Left ventricle myocardium inferior (tissue), 1 donor: ENCODE measurements at regions not wholly inside any gene's neighbourhood (a gene's known extent, or its start where the extent isn't known, plus 50 kb on each side); places are given as distances from the start of the nearest gene placed in this dataset.
"Not testable (repeated sequence)": the region's sequence is repeated elsewhere in the genome, so short reads cannot be mapped to it uniquely, and the experiment has no call there.

Experiments
- DNase-seq: peaks from one replicate; pipeline ENCODE4 v3.0.0-alpha.2; 2020
- H3K27ac ChIP-seq: fragments of 200-600 bp; replicated peaks from 2 replicates; pipeline ENCODE4 v1.8.0; 2021
- H3K27me3 ChIP-seq: fragments of 200-600 bp; 2 replicates; pipeline ENCODE4 v1.8.0; 2021; ENCODE audit warnings: low read depth
- H3K36me3 ChIP-seq: fragments of 200-600 bp; 2 replicates; pipeline ENCODE4 v1.8.0; 2021
- H3K4me1 ChIP-seq: fragments of 200-600 bp; 2 replicates; pipeline ENCODE4 v1.8.0; 2021
- H3K4me3 ChIP-seq: fragments of 200-600 bp; 2 replicates; pipeline ENCODE4 v1.8.0; 2021; ENCODE audit warnings: mild to moderate bottlenecking, moderate library complexity
- H3K9me3 ChIP-seq: fragments of 200-600 bp; replicated peaks from 2 replicates; pipeline ENCODE4 v1.8.0; 2021
- intact Hi-C: fragments of 100-400 bp; cut with micrococcal nuclease; formaldehyde crosslinking; loops from one replicate; pipeline ENCODE4 v1.11.0; 2022
- TF ChIP-seq, protein P1 (sequence below): fragments of 200-600 bp; IDR thresholded peaks from 2 replicates; pipeline ENCODE4 v1.8.0; 2021; ENCODE audit warnings: antibody characterized with exemption, mild to moderate bottlenecking, borderline replicate concordance
- donor health status: DM: no; HTN: yes; CAD: no; lungs with severe emphysema.

- H3K27me3 ChIP-seq: no peaks in the 10 kb centered on the region
- no peaks in the 10 kb centered on the region for H3K36me3 ChIP-seq
- TF ChIP-seq, protein P1, sequence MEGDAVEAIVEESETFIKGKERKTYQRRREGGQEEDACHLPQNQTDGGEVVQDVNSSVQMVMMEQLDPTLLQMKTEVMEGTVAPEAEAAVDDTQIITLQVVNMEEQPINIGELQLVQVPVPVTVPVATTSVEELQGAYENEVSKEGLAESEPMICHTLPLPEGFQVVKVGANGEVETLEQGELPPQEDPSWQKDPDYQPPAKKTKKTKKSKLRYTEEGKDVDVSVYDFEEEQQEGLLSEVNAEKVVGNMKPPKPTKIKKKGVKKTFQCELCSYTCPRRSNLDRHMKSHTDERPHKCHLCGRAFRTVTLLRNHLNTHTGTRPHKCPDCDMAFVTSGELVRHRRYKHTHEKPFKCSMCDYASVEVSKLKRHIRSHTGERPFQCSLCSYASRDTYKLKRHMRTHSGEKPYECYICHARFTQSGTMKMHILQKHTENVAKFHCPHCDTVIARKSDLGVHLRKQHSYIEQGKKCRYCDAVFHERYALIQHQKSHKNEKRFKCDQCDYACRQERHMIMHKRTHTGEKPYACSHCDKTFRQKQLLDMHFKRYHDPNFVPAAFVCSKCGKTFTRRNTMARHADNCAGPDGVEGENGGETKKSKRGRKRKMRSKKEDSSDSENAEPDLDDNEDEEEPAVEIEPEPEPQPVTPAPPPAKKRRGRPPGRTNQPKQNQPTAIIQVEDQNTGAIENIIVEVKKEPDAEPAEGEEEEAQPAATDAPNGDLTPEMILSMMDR: no peak
- H3K4me3 ChIP-seq: no peak overlapping the region
- H3K4me1 ChIP-seq: no peaks in the 10 kb centered on the region
- intact Hi-C loops: no loop called here
- H3K27ac ChIP-seq: no peak overlapping the region
- no peak for DNase-seq
- H3K9me3 ChIP-seq: no peaks in the 10 kb centered on the region
Observed at GRCh38 chr2:153294199-153294786, 184.3 kb downstream of the RPRM start.

DNA sequence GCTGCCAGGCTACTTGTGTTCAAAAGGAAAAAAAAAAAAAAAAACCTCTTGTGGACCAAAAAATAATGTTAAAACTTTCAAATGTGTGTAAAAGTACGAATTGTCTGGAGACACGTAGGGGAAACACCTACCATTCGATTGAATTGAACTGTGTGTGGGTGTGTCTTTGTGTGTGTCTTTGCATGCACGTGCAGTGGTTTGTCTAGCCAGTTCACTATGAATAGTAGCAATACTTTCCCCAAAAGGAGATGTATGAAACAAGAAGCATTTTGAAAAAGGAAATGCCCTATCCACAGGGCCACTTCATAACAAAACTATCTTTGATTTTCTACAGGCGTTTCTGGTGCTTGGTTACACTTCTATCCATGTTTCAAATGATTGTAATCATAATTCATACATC is 186.8 kb downstream of the RPRM start:
- Histone ChIP-seq H3K36me3 (no peaks in the 10 kb centered on the region), H3K9me3 (no peaks in the 10 kb centered on the region), H3K27ac (no peak overlapping the region), H3K27me3 (no peaks in the 10 kb centered on the region), H3K4me3 (no peak overlapping the region), H3K4me1 (no peaks in the 10 kb centered on the region)
- TF ChIP-seq, protein P1: no peak
- intact Hi-C loops: no loop called here
- DNase-seq: no peak

- H3K9me3 ChIP-seq: peaks cover 10% of the 10 kb centered on the region
- TF ChIP-seq, protein P1: no peak
- intact Hi-C loops: no loop called here
- no peaks in the 10 kb centered on the region for H3K36me3 ChIP-seq
- no peaks in the 10 kb centered on the region for H3K27me3 ChIP-seq
- H3K27ac ChIP-seq: no peak overlapping the region
- DNase-seq: no peak
- H3K4me3 ChIP-seq: no peak overlapping the region
- H3K4me1 ChIP-seq: no peaks in the 10 kb centered on the region
Observed at GRCh38 chr2:153287109-153287801, 191.3 kb downstream of the RPRM start.

DNA sequence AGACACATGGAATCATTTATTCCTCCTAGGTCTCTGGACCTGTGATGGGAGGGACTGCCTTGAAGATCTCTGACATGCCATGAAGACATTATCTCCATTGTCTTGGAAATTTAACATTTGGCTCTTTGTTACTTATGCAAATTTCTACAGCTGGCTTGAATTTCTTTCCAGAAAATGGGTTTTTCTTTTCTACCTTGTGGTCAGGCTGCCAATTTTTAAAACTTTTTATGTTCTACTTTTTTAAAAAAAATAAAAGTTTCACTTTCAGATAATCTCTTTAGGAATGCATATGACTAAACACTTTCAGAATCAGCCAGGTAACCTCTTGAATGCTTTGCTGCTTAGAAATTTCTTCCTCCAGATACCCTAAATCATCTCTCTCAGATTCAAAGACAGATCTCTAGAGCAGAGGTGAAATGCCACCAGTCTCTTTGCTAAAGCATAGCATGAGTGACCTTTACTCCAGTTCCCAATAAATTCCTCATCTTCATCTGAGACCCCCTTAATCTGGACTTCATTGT is 209.6 kb downstream of the RPRM start:
- Histone ChIP-seq H3K4me3 (no peak overlapping the region), H3K27me3 (no peaks in the 10 kb centered on the region), H3K27ac (no peak overlapping the region), H3K36me3 (no peaks in the 10 kb centered on the region), H3K4me1 (no peaks in the 10 kb centered on the region), H3K9me3 (peaks cover 33% of the 10 kb centered on the region)
- TF ChIP-seq, protein P1: no peak
- no peak for DNase-seq
- intact Hi-C loops: no loop called here

GRCh38 chr2:153256876-153257275 is 221.7 kb downstream of the RPRM start:
- peaks cover 14% of the 10 kb centered on the region for H3K9me3 ChIP-seq
- DNase-seq: not testable (repeated sequence)

DNA sequence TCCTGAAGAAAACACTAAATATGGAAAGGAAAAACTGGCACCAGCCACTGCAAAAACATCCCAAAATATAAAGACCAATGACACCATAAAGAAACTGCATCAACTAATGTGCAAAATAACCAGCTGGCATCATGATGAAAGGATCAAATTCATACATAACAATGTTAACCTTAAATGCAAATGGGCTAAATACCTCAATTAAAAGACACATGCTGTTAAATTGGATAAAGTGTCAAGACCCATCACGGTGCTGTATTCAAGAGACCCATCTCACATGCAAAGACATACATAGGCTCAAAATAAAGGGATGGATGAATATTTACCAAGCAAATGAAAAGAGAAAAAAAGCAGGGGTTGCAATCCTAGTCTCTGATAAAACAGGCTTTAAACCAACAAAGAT is 231.9 kb downstream of the RPRM start:
- H3K27me3 ChIP-seq, H3K36me3 ChIP-seq, intact Hi-C loops, H3K4me3 ChIP-seq, H3K27ac ChIP-seq, H3K4me1 ChIP-seq, DNase-seq: not testable (repeated sequence)
- H3K9me3 ChIP-seq: peaks cover 34% of the 10 kb centered on the region

More at GRCh38 chr2:153256876-153257275, 221.7 kb downstream of the RPRM start:
- H3K4me1 ChIP-seq, H3K4me3 ChIP-seq, intact Hi-C loops, H3K27me3 ChIP-seq, H3K36me3 ChIP-seq, H3K27ac ChIP-seq: not testable (repeated sequence)
